Activated CD4-positive, alpha-beta T cell treated with anti-CD3 and anti-CD28 coated beads, Interleukin-2, amount 50 U/mL, for 48 hours (primary cell): ENCODE measurements at regions not wholly inside any gene's neighbourhood (a gene's known extent, or its start where the extent isn't known, plus 50 kb on each side); places are given as distances from the start of the nearest gene placed in this dataset.
"Not testable (repeated sequence)": the region's sequence is repeated elsewhere in the genome, so short reads cannot be mapped to it uniquely, and the experiment has no call there.

ENCODE experiments used
- DNase-seq, 2 experiments: peaks; one replicate each; pipeline ENCODE4 v3.0.0-alpha.2; 2020

DNA sequence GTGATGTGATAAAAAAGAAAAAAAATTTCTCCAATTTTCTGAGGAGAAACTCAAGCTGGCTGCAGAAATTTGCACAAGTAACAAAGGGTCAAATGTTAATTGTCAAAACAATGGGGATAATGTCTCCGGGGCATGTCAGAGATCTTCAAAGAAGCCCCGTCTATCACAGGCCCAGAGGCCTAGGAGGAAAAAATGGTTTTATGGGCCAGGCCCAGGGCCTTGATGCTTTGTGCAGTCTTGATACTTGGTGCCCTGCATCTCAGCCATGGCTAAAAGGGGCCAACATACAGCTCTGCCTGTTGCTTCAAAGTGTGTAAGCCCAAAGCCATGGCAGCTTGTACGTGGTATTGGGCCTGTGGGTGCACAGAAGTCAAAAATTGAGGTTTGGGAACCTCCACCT, 961.0 kb downstream of the FAM133A start:
- no peak for DNase-seq

DNA sequence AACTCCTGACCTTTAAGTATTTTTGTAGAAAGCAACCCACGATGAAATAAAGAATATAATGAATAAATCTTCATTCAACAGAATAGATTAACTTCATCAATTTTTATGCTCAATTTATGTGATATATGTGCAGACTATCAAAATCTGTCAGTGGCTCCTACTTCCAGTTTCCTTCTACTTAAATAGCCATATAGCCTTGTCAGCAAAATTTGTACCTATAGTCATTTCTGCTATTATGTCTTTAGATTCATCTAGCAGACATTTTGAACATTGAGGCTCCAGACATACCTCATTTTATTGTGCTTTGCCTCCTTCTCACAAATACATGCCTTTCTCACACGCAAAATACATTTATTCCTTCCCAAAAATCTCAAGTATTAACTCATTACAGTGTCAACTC, 971.7 kb downstream of the FAM133A start:
- no peak for DNase-seq

DNA sequence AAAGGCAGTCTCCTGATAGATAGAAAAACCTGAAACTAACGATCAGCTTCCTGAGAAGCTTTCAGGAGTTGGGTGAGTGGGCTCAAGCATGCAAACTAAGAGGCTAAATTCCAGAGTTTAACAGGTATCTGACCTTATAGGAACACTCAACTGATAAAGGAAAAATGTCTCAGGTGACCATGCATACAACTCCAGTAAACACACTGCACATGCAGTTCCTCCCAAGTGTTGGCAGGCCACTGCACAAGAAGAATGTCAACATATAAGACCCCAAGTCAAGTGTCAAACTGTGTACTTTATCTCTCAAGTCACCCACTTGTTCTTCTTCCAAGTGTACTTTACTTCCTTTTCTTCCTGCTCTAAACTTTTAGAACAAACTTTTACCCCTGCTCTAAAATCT, 981.2 kb downstream of the FAM133A start:
- DNase-seq, result no peak

DNA sequence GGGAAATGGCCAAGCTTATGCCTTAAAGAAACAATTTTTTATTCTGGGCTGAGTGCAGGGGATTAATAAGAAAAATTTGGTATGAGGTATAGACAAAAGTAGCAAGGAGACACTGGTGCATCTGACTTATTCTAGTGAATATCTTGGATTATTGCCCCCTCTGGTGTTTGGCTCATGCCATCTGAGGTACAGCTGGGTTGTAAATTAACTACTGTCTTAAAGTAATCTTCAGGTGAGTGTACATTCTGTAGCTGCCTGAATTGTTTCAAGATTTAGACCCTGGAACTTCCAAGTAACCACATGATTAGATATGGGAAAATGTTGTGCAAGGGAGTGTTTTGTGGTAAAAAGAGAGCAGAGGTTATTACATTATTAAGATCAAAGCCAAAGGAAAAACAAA, 988.7 kb downstream of the FAM133A start:
- DNase-seq, result no peak

DNA sequence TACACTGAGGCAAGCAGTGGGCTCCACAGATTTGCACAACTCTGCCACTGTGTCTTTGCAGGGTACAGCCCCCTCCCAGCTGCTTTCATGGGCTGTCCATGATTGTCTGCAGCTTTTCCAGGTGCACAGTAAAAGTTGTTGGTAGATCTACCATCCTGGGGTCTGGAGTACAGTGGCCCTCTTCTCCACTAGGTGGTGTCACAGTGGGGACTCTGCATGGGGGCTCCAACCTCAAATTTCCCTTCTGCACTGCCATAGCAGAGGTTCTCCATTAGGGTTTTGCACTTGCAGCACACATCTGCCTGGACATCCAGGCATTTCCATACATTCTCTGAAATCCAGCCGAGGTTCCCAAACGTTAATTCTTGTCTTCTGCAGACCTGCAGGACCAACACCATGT, 1002.3 kb downstream of the FAM133A start:
- DNase-seq, result no peak

DNA sequence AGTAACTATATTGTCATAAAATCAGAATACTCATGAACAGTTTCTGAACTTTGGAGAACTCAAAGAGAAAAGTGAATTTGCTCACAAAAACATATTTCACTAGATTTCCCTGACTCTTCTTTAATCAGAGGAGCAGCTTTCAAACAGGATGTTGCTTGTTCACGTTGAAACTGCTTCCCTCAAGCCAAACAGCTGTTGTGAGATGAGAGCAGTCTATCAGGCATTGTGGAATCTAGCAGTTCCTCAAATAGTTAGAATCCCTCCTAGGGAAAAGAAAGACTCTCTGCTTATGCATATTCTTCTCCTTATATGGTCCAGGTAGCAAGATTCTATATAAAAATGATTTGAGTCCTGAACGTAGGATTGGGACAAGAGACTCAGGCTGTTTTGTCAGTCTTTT, 1012.1 kb downstream of the FAM133A start:
- DNase-seq, result no peak

DNA sequence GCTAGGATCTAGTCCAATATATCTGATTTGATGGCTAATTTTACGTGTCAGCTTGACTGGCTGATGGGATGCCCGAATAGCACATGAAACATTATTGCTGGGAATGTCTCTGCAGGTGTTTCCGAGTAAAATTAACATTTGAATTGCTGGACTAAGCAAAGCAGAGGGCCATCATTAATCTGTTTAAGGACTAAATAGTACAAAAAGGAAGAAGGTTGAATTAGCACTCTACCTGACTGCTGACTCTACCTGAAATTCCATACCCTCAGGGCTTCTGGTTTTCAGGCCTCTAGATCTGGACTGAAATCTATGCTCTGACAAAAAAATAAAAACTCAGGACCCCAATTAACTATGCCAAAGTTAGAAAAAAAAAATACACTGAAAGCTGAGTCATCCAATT, 1021.9 kb downstream of the FAM133A start:
- DNase-seq, result no peak

DNA sequence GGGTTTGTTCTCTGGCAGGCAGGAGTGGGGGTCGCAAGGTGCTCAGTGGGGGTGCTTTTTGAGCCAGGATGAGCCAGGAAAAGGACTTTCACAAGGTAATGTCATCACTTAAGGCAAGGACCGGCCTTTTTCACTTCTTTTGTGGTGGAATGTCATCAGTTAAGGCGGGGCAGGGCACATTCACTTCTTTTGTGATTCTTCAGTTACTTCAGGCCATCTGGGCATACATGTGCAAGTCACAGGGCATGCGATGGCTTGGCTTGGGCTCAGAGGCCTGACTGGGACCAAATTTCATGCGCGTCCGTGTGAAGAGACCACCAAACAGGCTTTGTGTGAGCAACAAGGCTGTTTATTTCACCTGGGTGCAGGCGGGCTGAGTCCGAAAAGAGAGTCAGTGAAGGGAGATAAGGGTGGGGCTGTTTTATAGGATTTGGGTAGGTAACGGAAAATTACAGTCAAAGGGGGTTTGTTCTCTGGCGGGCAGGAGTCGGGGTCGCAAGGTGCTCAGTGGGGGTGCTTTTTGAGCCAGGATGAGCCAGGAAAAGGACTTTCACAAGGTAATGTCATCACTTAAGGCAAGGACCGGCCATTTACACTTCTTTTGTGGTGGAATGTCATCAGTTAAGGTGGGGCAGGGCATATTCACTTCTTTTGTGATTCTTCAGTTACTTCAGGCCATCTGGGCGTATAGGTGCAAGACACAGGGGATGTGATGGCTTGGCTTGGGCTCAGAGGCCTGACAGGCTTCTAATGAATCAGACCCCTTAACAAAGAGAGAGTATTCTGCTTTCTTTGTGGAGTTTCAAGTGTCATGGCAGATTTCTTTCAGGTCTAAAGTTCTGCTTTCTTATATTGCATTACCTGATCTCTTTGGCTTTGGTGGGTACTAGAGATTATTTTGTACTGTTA, 1030.6 kb downstream of the FAM133A start:
- not testable (repeated sequence) for DNase-seq

DNA sequence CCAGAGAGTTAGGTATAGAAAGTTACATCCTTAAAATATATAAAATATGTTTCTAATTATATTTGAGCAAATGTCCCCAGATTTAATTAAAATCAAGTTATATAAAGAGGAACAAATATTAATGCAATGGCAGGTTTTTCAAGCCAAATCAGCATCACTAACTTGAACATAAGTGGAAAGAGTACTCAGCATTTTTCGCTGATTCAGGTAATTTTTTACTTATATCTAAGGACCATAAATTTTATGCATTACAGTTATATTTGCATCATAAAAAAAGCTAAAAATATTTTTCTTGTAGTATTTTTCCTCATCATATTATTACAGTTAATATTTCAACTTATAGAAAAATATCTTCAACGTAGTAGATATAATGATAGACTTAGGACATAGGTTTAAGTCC, 1047.4 kb downstream of the FAM133A start:
- no peak for DNase-seq

DNA sequence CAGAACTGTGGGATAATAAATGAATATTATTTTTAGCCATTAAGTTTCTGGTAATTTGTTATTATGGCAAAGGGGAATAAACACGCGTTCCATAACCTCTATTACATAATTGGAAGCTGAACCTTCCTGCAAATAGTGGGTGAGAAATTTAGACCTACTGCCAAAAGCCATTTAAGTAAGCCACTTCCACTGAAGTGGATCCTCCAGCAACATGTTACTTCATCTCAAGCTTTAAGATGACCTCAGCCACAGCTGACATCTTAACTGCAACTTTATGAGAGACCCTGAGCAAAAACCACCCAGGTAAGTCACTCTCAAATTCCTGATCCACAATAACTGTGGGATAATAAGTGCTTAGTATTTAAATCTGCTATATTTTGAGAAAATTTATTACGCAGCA, 1048.6 kb downstream of the FAM133A start:
- DNase-seq, result no peak

DNA sequence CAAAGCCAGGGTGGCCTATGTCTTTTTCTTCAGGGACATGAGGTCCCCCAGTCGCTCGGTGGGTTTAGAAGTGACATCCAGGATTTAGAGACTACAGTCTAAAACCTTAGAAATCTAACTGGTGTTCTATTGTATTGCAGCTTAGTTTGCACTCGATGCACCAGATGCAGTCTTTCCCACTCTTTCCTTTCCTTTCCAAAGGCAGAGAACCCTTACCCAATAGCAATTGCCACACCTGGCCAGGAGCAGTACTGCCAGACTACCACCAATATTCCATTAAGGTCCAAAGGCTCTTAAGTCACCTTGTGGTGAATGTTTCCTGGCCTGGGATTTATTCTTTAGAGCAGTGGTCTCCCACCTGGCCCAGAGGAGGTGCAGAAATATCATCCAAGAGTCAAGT, 1068.8 kb downstream of the FAM133A start:
- no peak for DNase-seq

DNA sequence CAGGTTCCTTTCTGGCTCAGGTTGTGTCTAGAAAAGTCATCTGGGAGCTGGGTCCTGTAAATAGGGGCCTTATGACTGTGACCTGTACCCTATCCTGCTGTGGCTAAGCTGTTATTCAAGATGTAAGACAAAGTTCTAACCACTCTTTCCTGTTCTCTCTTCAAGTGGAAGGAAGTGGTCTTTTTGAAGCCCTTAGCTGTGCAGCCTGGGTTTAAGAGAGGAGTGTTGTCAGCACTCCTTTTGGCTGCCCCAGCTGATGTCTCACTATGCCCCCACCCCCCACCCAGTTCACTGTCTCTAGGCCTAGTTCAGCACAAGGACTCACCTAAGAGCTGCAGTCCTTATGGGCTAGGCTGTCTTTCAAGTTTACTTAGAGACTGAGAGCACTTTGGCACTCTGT, 1069.5 kb downstream of the FAM133A start:
- no peak for DNase-seq

DNA sequence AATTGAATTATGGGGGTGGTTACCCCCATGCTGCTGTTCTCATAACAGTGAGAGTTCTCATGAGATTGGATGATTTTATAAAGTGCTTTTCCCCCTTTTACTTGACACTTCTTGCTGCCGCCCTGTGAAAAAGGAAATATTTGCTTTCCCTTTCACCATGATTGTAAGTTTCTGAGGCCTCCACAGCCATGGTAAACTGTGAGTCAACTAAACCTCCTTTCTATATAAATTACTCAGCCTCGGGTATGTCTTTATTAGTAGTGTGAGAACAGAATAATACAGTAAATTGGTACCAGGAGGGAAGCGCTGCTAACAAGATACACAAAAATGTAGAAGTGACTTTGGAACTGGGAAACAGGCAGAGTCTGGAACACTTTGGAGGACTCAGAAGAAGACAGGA, 1070.8 kb downstream of the FAM133A start:
- DNase-seq, result no peak

DNA sequence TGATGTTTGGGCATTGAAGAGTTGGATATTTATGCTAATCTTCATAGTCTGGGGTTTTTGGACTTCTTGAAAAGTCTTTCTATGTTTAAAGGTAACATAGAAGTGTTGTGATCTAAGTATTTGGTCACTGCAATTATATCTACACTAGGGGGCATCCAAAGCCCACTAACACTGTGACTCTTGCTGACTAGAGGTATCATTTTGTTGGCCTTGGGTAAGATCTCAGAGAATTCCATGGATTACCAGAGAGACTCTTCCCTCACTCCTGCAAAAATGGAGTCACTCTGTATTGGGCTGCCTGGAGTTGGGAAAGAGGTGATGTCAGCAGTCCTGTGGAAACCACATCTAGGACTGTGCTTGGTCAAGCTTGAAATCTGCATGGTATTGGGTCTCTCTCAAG, 1077.6 kb downstream of the FAM133A start:
- no peak for DNase-seq

DNA sequence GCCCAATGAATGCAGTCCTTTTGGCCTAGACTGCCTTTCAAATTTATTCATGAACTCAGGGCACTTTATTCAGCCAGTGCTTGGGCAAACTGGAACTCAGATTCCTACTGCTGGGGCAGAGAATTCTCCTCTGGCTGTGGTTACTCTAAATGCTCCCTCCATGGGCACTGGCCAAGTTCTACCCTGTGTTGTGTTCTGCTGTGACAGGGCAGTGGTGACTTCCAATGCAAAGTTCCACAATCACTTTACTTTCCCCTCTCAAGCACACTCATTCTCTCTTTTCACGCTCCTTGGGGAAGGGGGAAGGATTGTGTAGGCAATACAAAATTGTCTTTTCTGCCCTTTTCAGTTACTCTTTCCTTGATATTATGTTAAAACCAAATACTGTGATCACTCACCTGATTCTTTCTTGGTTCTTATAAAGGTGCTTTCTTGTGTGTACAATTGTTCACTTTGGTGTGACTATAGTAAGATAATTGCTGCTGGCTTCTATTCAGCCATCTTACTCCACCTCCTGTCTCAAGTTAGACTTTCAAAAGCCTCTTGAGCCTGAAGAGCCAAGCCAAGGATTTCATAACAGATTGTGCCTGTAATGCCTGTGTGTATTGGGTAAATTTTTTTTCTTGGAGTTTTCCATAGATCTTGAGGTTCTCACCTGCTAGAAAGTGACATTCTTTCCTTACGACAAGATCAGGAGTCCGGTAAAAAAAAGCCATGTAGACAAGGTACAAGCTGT, 1078.6 kb downstream of the FAM133A start:
- DNase-seq, result no peak

DNA sequence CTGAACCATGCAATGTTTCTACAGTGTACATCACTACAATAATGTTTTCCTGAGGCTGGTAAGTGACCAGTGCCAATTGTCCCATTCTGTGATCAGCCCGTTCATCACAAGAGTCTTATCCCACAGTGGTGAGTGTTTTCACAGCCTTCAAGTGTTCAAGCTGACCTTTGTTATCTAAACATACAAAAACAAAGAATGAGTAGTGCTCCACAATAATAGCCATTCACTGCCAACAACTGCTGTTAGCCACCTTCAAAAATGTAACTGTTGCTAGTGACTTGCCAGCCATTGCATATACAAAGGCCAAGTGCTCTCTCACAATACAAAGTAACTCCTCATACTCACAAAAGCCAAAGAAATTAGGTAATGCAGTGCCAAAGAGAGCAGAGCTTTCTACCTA, 1084.1 kb downstream of the FAM133A start:
- DNase-seq, result no peak

DNA sequence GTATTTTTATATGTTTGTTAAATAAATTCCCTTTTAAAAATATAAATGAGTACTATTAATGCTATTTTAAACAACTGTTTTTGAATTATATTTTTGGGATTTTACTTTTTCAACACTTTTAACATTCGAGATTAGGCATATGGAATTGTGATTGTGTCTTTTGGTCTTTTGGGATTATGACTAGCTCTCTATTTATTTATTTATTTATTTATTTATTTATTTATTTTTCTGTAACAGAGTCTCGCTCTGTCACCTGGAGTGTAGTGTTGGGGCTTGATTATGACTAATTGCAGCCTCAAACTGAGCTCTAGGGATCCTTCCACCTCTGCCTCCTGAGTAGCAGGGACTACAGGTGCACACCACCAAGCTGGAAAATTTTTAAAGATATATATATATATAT, 1101.6 kb downstream of the FAM133A start:
- DNase-seq, result no peak

DNA sequence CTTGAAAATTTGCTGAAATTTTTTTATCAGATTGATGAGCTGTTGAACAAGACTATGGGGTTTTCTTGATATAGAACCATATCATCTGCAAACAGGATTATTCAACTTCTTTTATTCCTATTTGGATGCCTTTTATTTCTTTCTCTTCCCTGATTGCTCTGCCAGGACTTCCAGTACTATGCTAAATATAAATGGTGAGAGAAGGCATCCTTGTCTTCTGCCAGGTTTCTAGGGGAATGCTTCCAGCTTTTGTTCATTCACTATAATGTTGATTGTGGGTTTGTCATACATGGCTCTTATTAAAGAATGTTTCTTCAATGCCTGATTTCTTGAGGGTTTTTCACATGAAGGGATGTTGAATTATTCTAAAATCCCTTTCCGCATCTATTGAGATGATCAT, 1139.5 kb downstream of the FAM133A start:
- no peak for DNase-seq

DNA sequence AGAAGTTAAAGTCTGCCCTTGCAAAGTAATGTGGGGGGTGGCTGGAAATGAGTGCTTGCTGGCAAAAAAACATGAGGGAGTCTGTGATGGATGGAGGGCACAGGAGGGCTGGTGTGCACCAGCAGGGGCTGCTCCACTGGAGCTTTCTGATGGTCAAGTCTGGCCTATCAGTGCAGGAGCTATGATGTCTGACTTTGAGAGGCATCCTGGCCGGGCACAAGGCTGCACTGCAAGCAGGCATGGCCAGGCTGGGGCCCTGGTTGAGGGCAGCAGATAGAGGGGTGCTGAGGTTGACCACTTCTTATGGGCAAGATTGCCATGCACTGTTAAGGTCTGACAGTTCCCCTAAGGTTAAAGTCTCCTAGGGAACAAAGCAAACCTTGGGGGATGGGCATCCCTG, 1140.2 kb downstream of the FAM133A start:
- DNase-seq, result no peak

DNA sequence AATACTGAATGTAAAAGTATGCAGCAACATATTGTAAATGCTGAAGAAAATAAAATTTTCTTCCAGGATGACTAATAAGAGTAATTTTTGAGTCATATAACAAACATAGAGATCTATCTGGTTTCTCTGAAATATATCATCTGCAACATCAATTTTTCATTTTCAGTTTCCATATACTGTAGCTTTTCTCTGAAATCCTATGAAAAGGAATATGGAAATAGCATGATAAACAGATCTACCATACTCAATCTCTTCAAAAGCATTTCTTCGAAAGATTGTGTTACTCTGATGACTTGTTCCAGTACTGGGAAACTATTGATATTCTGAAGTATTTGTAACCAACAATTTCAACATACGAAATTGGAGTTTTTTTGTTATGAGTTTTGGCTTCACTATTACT, 1156.7 kb downstream of the FAM133A start:
- no peak for DNase-seq

DNA sequence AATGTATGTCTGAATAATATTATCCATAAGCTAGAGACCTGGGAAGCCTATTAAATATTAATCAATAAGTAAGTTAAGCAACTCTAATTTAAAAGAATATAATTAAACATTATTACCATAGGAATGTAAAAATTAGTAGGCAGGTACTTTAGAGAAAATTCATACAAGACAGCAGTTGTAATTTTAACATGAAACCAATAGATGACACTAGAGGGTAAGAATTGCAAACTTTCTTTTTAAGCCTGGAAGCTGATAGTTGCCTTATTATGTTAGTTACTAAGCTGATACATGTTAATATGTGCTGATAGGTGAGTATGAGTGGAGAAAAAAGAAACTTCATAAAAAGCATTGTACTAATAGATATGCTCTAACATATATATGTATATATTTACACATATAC, 1157.4 kb downstream of the FAM133A start:
- no peak for DNase-seq

DNA sequence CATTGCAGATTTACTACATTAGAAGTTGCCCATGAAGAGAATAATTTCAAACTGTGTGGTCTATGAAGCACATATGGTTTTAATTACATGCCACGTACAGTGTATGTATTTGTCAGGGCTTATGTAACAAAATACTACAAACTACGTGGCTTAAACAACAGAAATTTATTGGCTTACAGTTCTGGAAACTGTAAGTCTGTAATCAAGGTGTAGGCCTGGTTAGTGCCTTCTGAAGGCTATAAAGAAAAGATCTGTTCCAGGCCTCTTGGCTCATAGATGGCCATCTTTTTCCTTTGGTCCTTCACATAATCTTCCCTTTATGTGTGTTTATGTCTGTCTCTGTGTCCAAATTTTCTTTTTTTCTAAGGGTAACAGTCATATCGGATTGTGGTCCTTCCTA, 1160.2 kb downstream of the FAM133A start:
- no peak for DNase-seq

DNA sequence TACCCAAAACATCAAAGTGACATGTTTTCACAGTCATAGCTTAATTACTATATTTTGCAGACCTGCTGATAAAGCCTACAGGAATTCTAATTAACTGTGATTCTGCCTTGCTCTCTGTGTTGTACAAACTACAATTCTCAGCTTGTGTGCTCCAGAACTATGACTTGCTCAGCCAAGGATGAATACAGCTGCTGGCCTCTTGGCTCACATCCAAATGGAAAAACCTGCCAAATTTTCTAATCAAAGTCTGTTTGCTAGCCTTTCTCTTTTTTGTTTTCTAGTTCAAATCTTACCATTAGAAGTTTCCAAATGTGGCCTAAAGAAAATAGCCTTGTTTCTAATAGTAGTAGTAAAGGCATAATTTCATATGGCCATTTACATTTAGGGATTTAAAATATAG, 1176.8 kb downstream of the FAM133A start:
- DNase-seq, result no peak

DNA sequence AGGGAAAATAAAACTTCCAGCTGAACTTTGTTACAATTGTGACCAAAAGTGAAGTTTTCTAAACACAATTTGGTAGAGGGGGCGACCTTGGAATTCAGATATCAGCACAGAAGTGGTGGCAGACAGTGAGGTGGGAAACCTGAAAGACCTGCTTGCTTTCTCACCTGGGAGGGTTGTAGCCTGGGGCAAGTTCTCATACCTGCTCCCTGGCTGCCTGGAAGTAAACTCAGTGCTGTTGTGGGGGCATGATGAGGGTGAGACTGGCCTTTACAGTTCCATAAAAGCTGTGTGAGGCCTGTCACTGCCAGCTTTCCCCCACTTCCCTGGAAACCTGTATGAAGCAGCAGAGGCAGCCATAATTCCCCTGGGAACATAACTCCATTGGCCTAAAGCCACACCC, 1180.2 kb downstream of the FAM133A start:
- no peak for DNase-seq

DNA sequence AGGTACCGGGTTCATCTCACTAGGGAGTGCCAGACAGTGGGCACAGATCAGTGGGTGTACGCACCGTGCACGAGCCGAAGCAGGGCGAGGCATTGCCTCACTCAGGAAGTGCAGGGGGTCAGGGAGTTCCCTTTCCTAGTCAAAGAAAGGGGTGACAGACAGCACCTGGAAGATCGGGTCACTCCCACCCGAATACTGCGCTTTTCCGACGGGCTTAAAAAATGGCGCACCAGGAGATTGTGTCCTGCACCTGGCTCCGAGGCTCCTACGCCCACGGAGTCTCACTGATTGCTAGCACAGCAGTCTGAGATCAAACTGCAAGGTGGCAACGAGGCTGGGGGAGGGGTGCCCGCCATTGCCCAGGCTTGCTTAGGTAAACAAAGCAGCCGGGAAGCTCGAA, 1188.5 kb downstream of the FAM133A start:
- not testable (repeated sequence) for DNase-seq
